Ishikawa (cell line): ENCODE measurements at regions not wholly inside any gene's neighbourhood (a gene's known extent, or its start where the extent isn't known, plus 50 kb on each side); places are given as distances from the start of the nearest gene placed in this dataset.

ENCODE experiments used
- CEBPB ChIP-seq: IDR thresholded peaks from 2 replicates; pipeline ENCODE4 v1.6.1; 2012
- CREB1 ChIP-seq: IDR thresholded peaks from 2 replicates; pipeline ENCODE4 v1.6.1; 2012; ENCODE audit warnings: low read depth
- EGR1 ChIP-seq: IDR thresholded peaks from 2 replicates; pipeline ENCODE4 v1.6.1; 2012
- EP300 ChIP-seq: IDR thresholded peaks from 2 replicates; pipeline ENCODE4 v1.6.1; 2012; ENCODE audit warnings: borderline replicate concordance
- FOXM1 ChIP-seq: IDR thresholded peaks from 2 replicates; pipeline ENCODE4 v1.6.1; 2012; ENCODE audit warnings: low read depth, borderline replicate concordance
- NFIC ChIP-seq: IDR thresholded peaks from 2 replicates; pipeline ENCODE4 v1.6.1; 2012
- RAD21 ChIP-seq: IDR thresholded peaks from 2 replicates; pipeline ENCODE4 v1.6.1; 2012; ENCODE audit warnings: low read depth
- TAF1 ChIP-seq: IDR thresholded peaks from 2 replicates; pipeline ENCODE4 v1.6.1; 2012; ENCODE audit warnings: low read depth, mild to moderate bottlenecking
- TEAD4 ChIP-seq: IDR thresholded peaks from 2 replicates; pipeline ENCODE4 v1.6.1; 2012
- YY1 ChIP-seq: IDR thresholded peaks from 2 replicates; pipeline ENCODE4 v1.6.1; 2012; ENCODE audit warnings: low read depth
- TF ChIP-seq, protein P1 (sequence below): IDR thresholded peaks from 2 replicates; pipeline ENCODE4 v1.6.1; 2012; ENCODE audit warnings: low read depth, mild to moderate bottlenecking

DNA sequence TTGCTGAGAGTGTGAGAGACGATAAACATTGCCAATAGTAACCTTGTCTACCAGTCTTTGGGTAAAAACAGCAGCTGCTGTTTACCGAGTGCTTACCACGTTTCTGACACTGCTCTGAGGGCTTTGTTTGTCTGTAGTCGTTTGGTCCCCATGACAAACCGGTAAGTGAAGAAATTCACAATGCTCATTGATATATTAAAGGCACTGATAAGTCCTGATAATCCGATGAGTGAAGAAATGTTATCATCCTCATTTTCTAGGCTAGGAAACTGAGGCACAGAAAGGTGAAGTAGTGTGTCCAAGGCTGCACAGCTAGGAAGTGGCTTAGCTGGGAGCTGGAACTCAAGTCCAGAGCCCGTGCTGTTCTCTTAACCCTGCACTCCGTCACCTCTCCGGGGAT, 138.6 kb downstream of the SCARB1 start:
- TF ChIP-seq, protein P1, sequence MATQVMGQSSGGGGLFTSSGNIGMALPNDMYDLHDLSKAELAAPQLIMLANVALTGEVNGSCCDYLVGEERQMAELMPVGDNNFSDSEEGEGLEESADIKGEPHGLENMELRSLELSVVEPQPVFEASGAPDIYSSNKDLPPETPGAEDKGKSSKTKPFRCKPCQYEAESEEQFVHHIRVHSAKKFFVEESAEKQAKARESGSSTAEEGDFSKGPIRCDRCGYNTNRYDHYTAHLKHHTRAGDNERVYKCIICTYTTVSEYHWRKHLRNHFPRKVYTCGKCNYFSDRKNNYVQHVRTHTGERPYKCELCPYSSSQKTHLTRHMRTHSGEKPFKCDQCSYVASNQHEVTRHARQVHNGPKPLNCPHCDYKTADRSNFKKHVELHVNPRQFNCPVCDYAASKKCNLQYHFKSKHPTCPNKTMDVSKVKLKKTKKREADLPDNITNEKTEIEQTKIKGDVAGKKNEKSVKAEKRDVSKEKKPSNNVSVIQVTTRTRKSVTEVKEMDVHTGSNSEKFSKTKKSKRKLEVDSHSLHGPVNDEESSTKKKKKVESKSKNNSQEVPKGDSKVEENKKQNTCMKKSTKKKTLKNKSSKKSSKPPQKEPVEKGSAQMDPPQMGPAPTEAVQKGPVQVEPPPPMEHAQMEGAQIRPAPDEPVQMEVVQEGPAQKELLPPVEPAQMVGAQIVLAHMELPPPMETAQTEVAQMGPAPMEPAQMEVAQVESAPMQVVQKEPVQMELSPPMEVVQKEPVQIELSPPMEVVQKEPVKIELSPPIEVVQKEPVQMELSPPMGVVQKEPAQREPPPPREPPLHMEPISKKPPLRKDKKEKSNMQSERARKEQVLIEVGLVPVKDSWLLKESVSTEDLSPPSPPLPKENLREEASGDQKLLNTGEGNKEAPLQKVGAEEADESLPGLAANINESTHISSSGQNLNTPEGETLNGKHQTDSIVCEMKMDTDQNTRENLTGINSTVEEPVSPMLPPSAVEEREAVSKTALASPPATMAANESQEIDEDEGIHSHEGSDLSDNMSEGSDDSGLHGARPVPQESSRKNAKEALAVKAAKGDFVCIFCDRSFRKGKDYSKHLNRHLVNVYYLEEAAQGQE: no peak
- TF ChIP-seq FOXM1: no peak
- TF ChIP-seq EP300: no peak
- TF ChIP-seq YY1: no peak
- no peak for TF ChIP-seq EGR1
- no peak for TF ChIP-seq CREB1
- no peak for TF ChIP-seq CEBPB
- no peak for TF ChIP-seq TEAD4
- TF ChIP-seq RAD21: no peak
- no peak for TF ChIP-seq TAF1
- no peak for TF ChIP-seq NFIC
